ENCODE measurements at regions not wholly inside any gene's neighbourhood (a gene's known extent, or its start where the extent isn't known, plus 50 kb on each side); places are given as distances from the start of the nearest gene placed in this dataset.

GRCh38 chr9:573691-574410 lies 267.6 kb upstream of the DMRT1 start:
- no peaks in the 10 kb centered on the region for H3K9me3 ChIP-seq (ENCODE audit: control insufficient read depth, insufficient read depth, low read length)
- dilution Hi-C loops (cut with HindIII; ENCODE audit: low sequenced_read_pairs, unreplicated experiment) = no loop called here
- H4K8ac ChIP-seq (ENCODE audit: low read depth in 2 of 2, low read length in 2 of 2) = no peak overlapping the region
- no peak overlapping the region for H3K14ac ChIP-seq (replicated peaks; ENCODE audit: low read depth, low read length)
- DNase-seq (no peak), ATAC-seq (ENCODE audit: low read depth) (no peak)
- intact Hi-C loops (cut with micrococcal nuclease) = no loop called here
- H2BK5ac ChIP-seq (ENCODE audit: low read depth, low read length, poor library complexity, severe bottlenecking) = no peak overlapping the region
- ChIA-PET POLR2A (ENCODE audit: unreplicated experiment) (no interaction called here), CTCF (no interaction called here)
- H3K4me1 ChIP-seq (ENCODE audit: control insufficient read depth, insufficient read depth, low read length) = no peaks in the 10 kb centered on the region
- no peak for TF ChIP-seq USF2 (IDR thresholded peaks at IDR 0.05; ENCODE audit: low read depth, low read length)
- no peak for TF ChIP-seq MAFK (IDR thresholded peaks at IDR 0.05; ENCODE audit: low read depth, low read length)
- TF ChIP-seq RAD21 (IDR thresholded peaks at IDR 0.05; ENCODE audit: low read length) = no peak
- no peak for TF ChIP-seq RFX5 (IDR thresholded peaks at IDR 0.05; ENCODE audit: low read depth, low read length)
- TF ChIP-seq ELK1 (IDR thresholded peaks at IDR 0.05; ENCODE audit: borderline replicate concordance, low read depth, low read length) = no peak
- no peak for TF ChIP-seq NFE2L2 (IDR thresholded peaks at IDR 0.05; ENCODE audit: low read depth, low read length)
- no peak for TF ChIP-seq BHLHE40 (IDR thresholded peaks at IDR 0.05; ENCODE audit: low read depth, low read length)
- no peak for TF ChIP-seq RCOR1 (IDR thresholded peaks at IDR 0.05; ENCODE audit: insufficient replicate concordance, low read length)
- TF ChIP-seq CTCF (conservative IDR thresholded peaks at IDR 0.05; ENCODE audit: low read depth, low read length) = no peak
- no peak overlapping the region for H3K4me3 ChIP-seq (ENCODE audit: insufficient read depth, low read depth, low read length)
- no peak overlapping the region for H3K27ac ChIP-seq (ENCODE audit: insufficient read depth, low read length)
- H2AK9ac ChIP-seq (replicated peaks; ENCODE audit: low read depth, low read length, poor library complexity) = no peak overlapping the region
- H2BK15ac ChIP-seq (ENCODE audit: low read depth, low read length) = no peak overlapping the region
- BruUV-seq (replicated peaks) = no TSS peak
- no peaks in the 10 kb centered on the region for H3K36me3 ChIP-seq (ENCODE audit: control insufficient read depth, insufficient read depth, low read length)
- no peak overlapping the region for H2BK20ac ChIP-seq (ENCODE audit: low read depth, low read length)
- H3K79me1 ChIP-seq (ENCODE audit: low read depth in 1 of 2, low read length in 2 of 2) = no peaks in the 10 kb centered on the region
- H2AK5ac ChIP-seq (ENCODE audit: low read depth, low read length) = no peak overlapping the region
- no peaks in the 10 kb centered on the region; the same call in none of the 2 replicates for H3K27me3 ChIP-seq (ENCODE audit: control insufficient read depth, insufficient read depth, low read length)
- H3K18ac ChIP-seq (ENCODE audit: low read depth, low read length) = no peak overlapping the region
- no peak overlapping the region for H3K4me2 ChIP-seq (ENCODE audit: low read depth, low read length)
- H2BK120ac ChIP-seq (ENCODE audit: low read depth, low read length) = no peak overlapping the region
- H3K56ac ChIP-seq (ENCODE audit: extremely low read depth, insufficient read depth, low read length) = no peak overlapping the region
- H3K23ac ChIP-seq (ENCODE audit: low read depth, low read length) = no peak overlapping the region
- no peak overlapping the region for H3K4ac ChIP-seq (ENCODE audit: low read depth, low read length)
- no peak overlapping the region for H4K5ac ChIP-seq (ENCODE audit: low read depth, low read length)
- in situ Hi-C loops (cut with MboI; ENCODE audit: low sequenced_read_pairs) = no loop called here
- H3K9me1 ChIP-seq (ENCODE audit: insufficient read depth, low read length) = no peaks in the 10 kb centered on the region
- 100% methylated on average over 2 of the region's 10 CpGs; no CpG with 5 or more reads in 1 of the 2 experiments for WGBS, 2 experiments (ENCODE audit: extremely low coverage in 2 of 2, insufficient read length in 1 of 2)
- H4K20me1 ChIP-seq (ENCODE audit: insufficient read depth, low read length) = no peaks in the 10 kb centered on the region
- H4K91ac ChIP-seq (ENCODE audit: insufficient read depth, low read depth, low read length) = no peak overlapping the region
- H2AFZ ChIP-seq (replicated peaks; ENCODE audit: low read length, poor library complexity) = no peak overlapping the region
- H3K9ac ChIP-seq (ENCODE audit: low read depth, low read length) = no peak overlapping the region

Measured in IMR-90 (cell line).